ENCODE measurements at regions not wholly inside any gene's neighbourhood (a gene's known extent, or its start where the extent isn't known, plus 50 kb on each side); places are given as distances from the start of the nearest gene placed in this dataset.

- 82 to 88% methylated on average over 4 of the region's 4 CpGs for WGBS, 2 donors
- TF ChIP-seq POLR2A (IDR thresholded peaks at IDR 0.05), result no peak
- no peak for TF ChIP-seq CTCF (IDR thresholded peaks at IDR 0.05)
- no peak overlapping the region for H3K4me3 ChIP-seq (replicated peaks in 1 of 3)
- no peaks in the 10 kb centered on the region for H3K36me3 ChIP-seq
- H3K9me3 ChIP-seq, result no peaks in the 10 kb centered on the region
- no peaks in the 10 kb centered on the region for H3K27me3 ChIP-seq
- peaks cover 19 to 43% of the 10 kb centered on the region in 2 donors for H3K4me1 ChIP-seq
- intact Hi-C loops (cut with DNase I), result no loop called here
- no peak overlapping the region for H3K27ac ChIP-seq
- no peak for DNase-seq
These were observed 98.5 kb upstream of the RIOK3 start for GRCh38 chr18:23354625-23355024.

- H3K9me3 ChIP-seq, result no peaks in the 10 kb centered on the region
- H3K36me3 ChIP-seq, result no peaks in the 10 kb centered on the region
- intact Hi-C loops (cut with DNase I), result no loop called here
- no peaks in the 10 kb centered on the region for H3K27me3 ChIP-seq
- TF ChIP-seq CTCF (IDR thresholded peaks at IDR 0.05) (no peak), POLR2A (IDR thresholded peaks at IDR 0.05) (no peak)
- DNase-seq, result no peak
- H3K27ac ChIP-seq, result no peak overlapping the region
- no peak overlapping the region for H3K4me3 ChIP-seq (replicated peaks in 1 of 3)
- WGBS, 2 donors, result 85 to 90% methylated on average over 6 of the region's 6 CpGs
- peaks cover 19 to 42% of the 10 kb centered on the region in 2 donors for H3K4me1 ChIP-seq
These were observed 97.9 kb upstream of the RIOK3 start for GRCh38 chr18:23355206-23355605.

GRCh38 chr18:23356424-23356823 is 96.7 kb upstream of the RIOK3 start:
- H3K4me3 ChIP-seq (replicated peaks in 1 of 3), result no peak overlapping the region

GRCh38 chr18:23356915-23357601 is 96.0 kb upstream of the RIOK3 start:
- TF ChIP-seq POLR2A (IDR thresholded peaks at IDR 0.05) (no peak), CTCF (IDR thresholded peaks at IDR 0.05) (no peak)
- no peak overlapping the region for H3K4me3 ChIP-seq (replicated peaks in 1 of 3)
- intact Hi-C loops (cut with DNase I), result no loop called here

More at GRCh38 chr18:23356424-23356823, 96.7 kb upstream of the RIOK3 start:
- Histone ChIP-seq H3K4me1 (peaks cover 19 to 37% of the 10 kb centered on the region in 2 donors), H3K9me3 (no peaks in the 10 kb centered on the region), H3K36me3 (no peaks in the 10 kb centered on the region), H3K27me3 (no peaks in the 10 kb centered on the region), H3K27ac (peak overlapping the region in 2 of 3 donors; percentile 26 to 48)
- WGBS, 2 donors, result 91 to 93% methylated on average over 4 of the region's 4 CpGs
- TF ChIP-seq CTCF (IDR thresholded peaks at IDR 0.05), result no peak
- TF ChIP-seq POLR2A (IDR thresholded peaks at IDR 0.05), result no peak
- DNase-seq, result no peak
- intact Hi-C loops (cut with DNase I), result no loop called here

GRCh38 chr18:23357996-23358594 is 95.0 kb upstream of the RIOK3 start:
- Histone ChIP-seq H3K9me3 (no peaks in the 10 kb centered on the region), H3K27ac (peak overlapping the region; percentile 13 to 57 (median 48)), H3K4me1 (peaks cover 19 to 32% of the 10 kb centered on the region in 2 donors), H3K27me3 (no peaks in the 10 kb centered on the region), H3K4me3 (replicated peaks in 1 of 3) (no peak overlapping the region), H3K36me3 (no peaks in the 10 kb centered on the region)
- TF ChIP-seq POLR2A (IDR thresholded peaks at IDR 0.05) (no peak), CTCF (IDR thresholded peaks at IDR 0.05) (no peak)
- peak; percentile 56 to 59 for DNase-seq
- intact Hi-C loops (cut with DNase I), result no loop called here
- WGBS, 2 donors, result 41 to 58% methylated on average over 13 of the region's 13 CpGs

More at GRCh38 chr18:23356915-23357601, 96.0 kb upstream of the RIOK3 start:
- H3K27me3 ChIP-seq, result no peaks in the 10 kb centered on the region
- WGBS, 2 donors, result 50 to 60% methylated on average over 2 of the region's 2 CpGs
- H3K27ac ChIP-seq, result peak overlapping the region; percentile 13 to 57 (median 48)
- DNase-seq, result peak in 1 of 2 donors; percentile 18
- peaks cover 19 to 37% of the 10 kb centered on the region in 2 donors for H3K4me1 ChIP-seq
- H3K9me3 ChIP-seq, result no peaks in the 10 kb centered on the region
- no peaks in the 10 kb centered on the region for H3K36me3 ChIP-seq
